GM18505 (cell line): ENCODE measurements at regions not wholly inside any gene's neighbourhood (a gene's known extent, or its start where the extent isn't known, plus 50 kb on each side); places are given as distances from the start of the nearest gene placed in this dataset.

Experiments
- ATAC-seq: cut with Tn5 transposase; IDR thresholded peaks from one replicate; pipeline ENCODE4 v1.9.1; 2021; ENCODE audit not compliant: unreplicated experiment
- POLR2A ChIP-seq: IDR thresholded peaks from 4 replicates; pipeline ENCODE4 v1.6.1; 2011; ENCODE audit warnings: borderline replicate concordance; ENCODE audit not compliant: insufficient read depth, insufficient read length; ENCODE audit errors: extremely low read depth

DNA sequence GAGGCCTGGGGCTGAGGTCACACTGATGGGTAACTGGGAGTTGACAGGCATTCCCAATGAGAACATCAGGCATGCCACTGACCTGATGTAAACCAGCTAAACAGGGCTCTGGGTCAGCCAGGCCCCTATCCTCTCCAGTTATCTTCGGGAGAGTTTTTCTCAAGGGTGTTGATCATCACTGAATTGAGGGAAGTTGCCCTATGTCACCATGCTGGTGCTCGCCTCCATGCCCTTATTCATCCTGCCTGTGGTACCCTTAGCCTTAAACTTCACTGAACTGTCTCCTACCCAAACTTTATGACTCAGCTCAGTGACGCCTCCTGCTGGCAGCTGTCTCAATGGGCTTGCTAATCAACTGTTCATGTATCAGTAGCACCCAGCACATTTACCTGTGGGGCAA lies 80.7 kb upstream of the TNR start:
- no peak for TF ChIP-seq POLR2A
- ATAC-seq: no peak

DNA sequence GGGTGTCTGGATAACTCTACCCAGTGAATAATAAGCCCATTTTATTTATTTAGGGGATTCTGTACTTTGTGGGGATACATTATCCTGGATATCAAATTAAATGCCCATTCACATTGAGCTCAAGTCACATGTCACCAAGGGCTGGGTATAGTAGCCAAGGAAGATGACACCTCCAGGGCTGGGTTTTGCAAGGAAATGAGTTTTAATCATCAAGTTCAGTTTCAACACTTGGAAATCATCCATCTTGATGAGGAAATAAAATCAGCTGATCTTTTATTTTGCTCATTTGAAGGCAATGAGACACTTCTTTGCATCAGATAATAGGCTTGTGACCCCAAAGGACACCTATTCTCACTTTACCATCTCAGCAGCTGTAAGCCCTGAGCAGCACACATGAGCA lies 80.0 kb upstream of the TNR start:
- TF ChIP-seq POLR2A: no peak
- ATAC-seq: no peak

DNA sequence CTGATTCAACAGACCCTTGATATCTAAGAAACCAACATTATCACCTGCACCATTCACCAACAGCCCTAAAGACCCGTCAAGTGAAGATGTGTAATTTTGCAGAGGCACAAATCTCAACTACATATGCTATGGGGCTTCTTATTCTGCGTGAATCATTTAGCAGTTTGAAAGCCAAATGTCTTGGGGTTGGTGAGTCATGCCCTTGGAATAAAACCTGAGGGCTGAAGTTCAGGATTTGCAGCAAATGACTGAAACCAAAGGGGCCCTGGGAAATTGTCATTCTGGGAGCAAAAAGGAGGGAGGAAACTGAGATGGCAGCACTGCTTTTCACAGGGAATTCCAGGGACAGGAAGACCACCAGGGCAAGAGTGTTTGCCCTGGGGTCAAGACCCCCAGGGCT lies 79.2 kb upstream of the TNR start:
- ATAC-seq: no peak
- TF ChIP-seq POLR2A: no peak

GRCh38 chr1:175820456-175821025 lies 77.1 kb upstream of the TNR start:
- TF ChIP-seq POLR2A: no peak
- no peak for ATAC-seq

DNA sequence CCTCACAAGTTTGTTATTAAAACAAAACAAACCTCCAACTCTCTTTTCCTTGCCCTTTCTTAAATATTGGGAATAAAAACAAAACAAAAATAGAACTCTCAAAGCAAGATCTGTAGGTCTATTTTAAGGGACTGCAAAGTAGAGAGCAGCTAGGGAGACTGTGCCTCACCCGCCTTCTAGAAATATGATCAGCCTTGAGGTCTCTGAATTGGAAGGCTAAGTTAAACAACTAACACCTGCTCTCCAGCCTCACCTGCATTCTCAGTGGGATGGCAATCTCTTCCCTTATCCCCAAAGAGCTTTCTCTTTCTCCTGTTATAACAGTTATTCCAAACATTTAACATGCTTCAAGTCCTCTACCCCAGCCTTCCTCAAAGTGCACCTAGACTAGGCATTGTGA lies 75.5 kb upstream of the TNR start:
- no peak for TF ChIP-seq POLR2A
- no peak for ATAC-seq

DNA sequence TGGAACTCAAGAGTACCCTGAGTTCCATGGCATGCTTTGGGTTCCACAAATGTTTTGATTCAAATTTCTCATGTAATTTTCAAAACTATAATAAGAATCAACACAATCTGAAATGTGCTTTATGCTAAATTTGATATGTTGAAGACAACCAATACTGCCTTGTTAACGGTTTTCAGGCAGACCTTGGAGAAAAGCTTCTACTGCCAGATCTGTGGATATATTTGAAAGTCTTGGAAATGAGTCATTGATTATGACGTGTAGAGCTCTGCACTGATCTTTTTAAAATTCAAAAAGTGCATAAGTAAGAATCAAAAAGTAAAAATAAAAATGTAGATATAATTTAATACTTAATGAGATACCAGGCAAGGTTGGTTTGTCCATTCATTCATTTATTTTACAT lies 74.0 kb upstream of the TNR start:
- no peak for ATAC-seq
- no peak for TF ChIP-seq POLR2A

DNA sequence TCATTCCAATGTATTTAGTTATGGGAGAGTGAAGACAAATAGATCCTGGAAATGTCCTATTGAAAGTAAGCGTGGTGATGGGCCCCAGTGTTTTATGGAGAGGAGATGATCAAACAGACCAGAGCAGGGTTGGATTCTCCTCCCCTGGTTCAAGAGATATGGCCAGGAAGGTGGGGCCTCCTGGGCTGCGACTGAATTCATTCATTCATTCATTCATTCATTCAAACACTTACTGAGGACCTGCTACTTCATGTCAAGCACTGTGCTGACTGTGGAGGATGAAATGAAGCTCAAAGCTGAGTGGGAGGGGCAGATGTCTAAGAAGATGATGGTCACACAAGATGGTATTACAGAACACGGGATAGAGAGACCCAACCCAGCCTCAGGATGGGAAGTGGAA lies 71.5 kb upstream of the TNR start:
- no peak for ATAC-seq
- TF ChIP-seq POLR2A: no peak

GRCh38 chr1:175812936-175813335 lies 69.5 kb upstream of the TNR start:
- ATAC-seq: no peak
- TF ChIP-seq POLR2A: no peak

DNA sequence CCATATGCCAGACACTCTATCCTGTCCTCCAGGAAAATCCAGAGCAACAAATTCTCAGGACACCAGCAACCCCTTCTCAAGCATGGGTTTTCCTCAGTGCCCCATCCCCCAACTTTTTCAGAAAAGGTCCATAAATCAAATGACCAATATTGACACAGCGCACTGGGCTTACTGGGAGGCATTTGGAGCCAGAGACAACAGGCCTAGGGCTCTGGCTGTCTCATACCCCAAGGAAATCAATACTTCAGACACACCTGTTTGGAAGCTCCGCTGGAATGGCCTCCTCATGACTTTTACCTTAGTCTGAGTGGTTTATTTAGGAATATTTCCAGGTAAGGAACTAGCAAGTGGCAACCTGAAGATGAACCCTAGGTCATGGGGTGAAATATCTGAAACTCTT lies 66.9 kb upstream of the TNR start:
- no peak for TF ChIP-seq POLR2A
- ATAC-seq: no peak

- no peak for TF ChIP-seq POLR2A
- no peak for ATAC-seq
Measured at GRCh38 chr1:175808999-175809398, 65.6 kb upstream of the TNR start.

GRCh38 chr1:175808573-175808972 lies 65.2 kb upstream of the TNR start:
- no peak for TF ChIP-seq POLR2A
- ATAC-seq: no peak

DNA sequence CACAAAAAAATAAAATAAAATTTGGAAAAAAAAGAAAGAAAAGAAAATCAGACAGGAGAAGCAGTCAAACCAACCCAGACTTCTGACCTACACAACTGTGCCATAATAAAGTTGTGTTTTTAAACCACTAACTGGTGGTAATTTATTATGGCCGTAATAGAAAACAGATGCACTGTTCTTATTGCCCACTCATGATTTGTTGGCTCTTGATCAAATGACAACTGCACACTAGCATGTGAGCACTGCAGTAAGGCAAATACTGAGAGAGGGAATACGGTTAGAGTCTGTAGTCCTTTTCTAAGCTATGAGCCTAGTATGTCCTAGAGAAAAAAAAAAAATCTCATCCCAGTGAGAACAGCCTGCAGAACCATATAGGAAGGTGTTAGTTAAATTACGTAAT lies 61.2 kb upstream of the TNR start:
- TF ChIP-seq POLR2A: no peak
- no peak for ATAC-seq

GRCh38 chr1:175803413-175803812 lies 60.0 kb upstream of the TNR start:
- no peak for ATAC-seq
- TF ChIP-seq POLR2A: no peak

DNA sequence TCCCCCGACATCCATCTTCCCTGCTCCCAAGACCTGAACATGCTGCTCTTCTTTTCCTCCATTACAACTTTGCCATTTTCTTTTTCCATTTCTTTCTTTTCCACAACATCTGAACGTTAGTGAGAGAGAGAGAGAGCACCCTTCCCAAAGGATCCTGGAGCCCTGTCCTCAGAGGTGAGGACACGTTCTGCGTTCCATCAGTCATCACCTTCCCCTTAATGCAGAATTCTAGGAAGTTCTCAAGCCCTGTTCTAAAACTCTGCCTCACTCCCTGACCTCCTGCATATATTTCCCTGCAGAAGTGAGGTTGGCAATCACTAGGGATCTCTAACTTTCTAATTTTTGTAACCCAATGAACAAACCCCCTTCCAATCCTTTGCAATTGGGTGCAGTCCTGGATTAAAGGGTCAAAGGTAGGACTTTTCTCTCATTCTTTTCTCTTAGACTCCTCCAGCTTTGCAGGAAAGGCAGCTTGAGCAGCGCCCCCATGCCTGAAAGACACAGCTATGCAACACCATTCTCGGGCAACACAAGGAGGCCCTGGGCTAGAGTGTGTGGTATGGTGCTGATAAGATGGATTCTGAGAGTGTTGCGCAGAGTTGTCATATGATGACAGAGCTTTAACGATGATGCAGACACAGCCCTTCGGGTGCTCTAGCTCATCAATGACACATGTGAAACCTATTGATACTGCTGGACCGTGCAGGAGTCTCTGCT lies 59.2 kb upstream of the TNR start:
- no peak for ATAC-seq

More for the DNA sequence above, 59.2 kb upstream of the TNR start:
- no peak for TF ChIP-seq POLR2A
